HepG2 (cell line): ENCODE measurements at regions not wholly inside any gene's neighbourhood (a gene's known extent, or its start where the extent isn't known, plus 50 kb on each side); places are given as distances from the start of the nearest gene placed in this dataset.

ENCODE experiments used
- ATAC-seq: fragments of 200-7000 bp; cut with Tn5 transposase; 3 replicates; pipeline ENCODE4 v1.9.1; 2020; ENCODE audit warnings: mild to moderate bottlenecking, moderate library complexity
- BruUV-seq: library from RNA; stranded (reverse); fragments of 400-500 nt; replicated peaks from 2 replicates; lab custom pipeline; 2021; lab: Mats Ljungman, UMichigan
- CTCF ChIA-PET: fragments of 300-600 bp; formaldehyde crosslinking; extraction: SDS; loops from one replicate; lab custom pipeline; 2021; ENCODE audit warnings: low total read pairs, inconsistent platforms, low intra/inter-chr PET ratio; lab: Yijun Ruan, JAX
- POLR2A ChIA-PET: fragments of 350-600 bp; sonication (Branson Sonifier 250); formaldehyde crosslinking; loops from one replicate; lab custom pipeline; 2020; ENCODE audit warnings: antibody characterized with exemption, inconsistent platforms; lab: Yijun Ruan, JAX
- DNase-seq: peaks from one replicate; pipeline ENCODE4 v3.0.0-alpha.2; 2015; ENCODE audit warnings: low spot score
- FAIRE-seq: peaks from 3 replicates; lab custom pipeline; 2011; peaks lifted over from hg19 to GRCh38; lab: Jason Lieb, UNC
- H2AFZ ChIP-seq: one replicate; pipeline ENCODE4 v1.6.1; 2011; ENCODE audit warnings: low read length, inconsistent platforms
- H3K27ac ChIP-seq: fragments of 300-600 bp; 3 replicates; pipeline ENCODE4 v1.8.0; 2011; ENCODE audit warnings: mixed run types, mild to moderate bottlenecking, mixed read lengths, low read length, inconsistent platforms; ENCODE audit not compliant: insufficient read depth; ENCODE audit errors: extremely low read length
- H3K27me3 ChIP-seq, 2 experiments: fragments of 200-600 bp in 1 of 2; 2 replicates in 1 of 2; 3 replicates in 1 of 2; pipeline versions ENCODE4 v1.6.0 to v1.8.0; 2011; ENCODE audit warnings: low read length in 2 of 2, mild to moderate bottlenecking in 2 of 2, moderate library complexity in 2 of 2, inconsistent platforms in 1 of 2; ENCODE audit not compliant: insufficient read depth in 2 of 2, control insufficient read depth in 1 of 2
- H3K36me3 ChIP-seq, 2 experiments: fragments of 200-600 bp in 1 of 2; replicated peaks in 1 of 2; 2 replicates in 1 of 2; 3 replicates in 1 of 2; pipeline versions ENCODE4 v1.5.1 to v1.8.0; 2011; ENCODE audit warnings: low read length in 2 of 2, inconsistent platforms in 1 of 2; ENCODE audit not compliant: insufficient read depth in 2 of 2, control insufficient read depth in 1 of 2
- H3K4me1 ChIP-seq: 2 replicates; pipeline ENCODE4 v1.5.1; 2012; ENCODE audit warnings: low read length, inconsistent platforms; ENCODE audit not compliant: insufficient read depth
- H3K4me2 ChIP-seq: 2 replicates; pipeline ENCODE4 v1.6.0; 2011; ENCODE audit warnings: low read depth, low read length, inconsistent platforms
- H3K4me3 ChIP-seq, 3 experiments: fragments of 200-600 bp in 1 of 3; sonication (generic), shearing (Covaris generic) in 1 of 3; replicated peaks in 1 of 3; 2 replicates each; pipeline ENCODE4 v1.5.1; 2011 to 2016; ENCODE audit warnings: low read length in 3 of 3, inconsistent platforms in 2 of 3, low read depth in 2 of 3, mild to moderate bottlenecking in 2 of 3, control low read depth in 1 of 3, mixed read lengths in 1 of 3; ENCODE audit not compliant: insufficient read depth in 1 of 3
- H3K79me2 ChIP-seq: one replicate; pipeline ENCODE4 v1.6.1; 2011; ENCODE audit warnings: low read length, inconsistent platforms; ENCODE audit not compliant: insufficient read depth
- H3K9ac ChIP-seq: 2 replicates; pipeline ENCODE4 v1.6.0; 2011; ENCODE audit warnings: mild to moderate bottlenecking, low read depth, low read length, inconsistent platforms; ENCODE audit not compliant: insufficient read depth
- H3K9me3 ChIP-seq: 2 replicates; pipeline ENCODE4 v1.5.1; 2012; ENCODE audit warnings: mild to moderate bottlenecking, low read length
- H4K20me1 ChIP-seq: 2 replicates; pipeline ENCODE4 v1.6.0; 2011; ENCODE audit warnings: inconsistent platforms, mild to moderate bottlenecking, low read length, moderate library complexity; ENCODE audit not compliant: insufficient read depth
- ARID4A ChIP-seq: sonication (generic); formaldehyde crosslinking; IDR thresholded peaks from 2 replicates; pipeline ENCODE4 v1.5.0; 2020; ENCODE audit warnings: mild to moderate bottlenecking, missing genetic modification reagents, borderline replicate concordance
- CC2D1A ChIP-seq: sonication (generic); formaldehyde crosslinking; IDR thresholded peaks from 2 replicates; pipeline ENCODE4 v1.8.1; 2023; ENCODE audit warnings: mild to moderate bottlenecking, missing genetic modification reagents
- GATAD1 ChIP-seq: IDR thresholded peaks from 2 replicates; pipeline ENCODE4 v1.6.1; 2016; ENCODE audit warnings: missing genetic modification reagents, missing compliant biosample characterization
- HOXA7 ChIP-seq: sonication (generic); formaldehyde crosslinking; IDR thresholded peaks from 2 replicates; pipeline ENCODE4 v1.8.1; 2022; ENCODE audit warnings: mild to moderate bottlenecking, missing genetic modification reagents, moderate library complexity
- IRF2 ChIP-seq: IDR thresholded peaks from 2 replicates; pipeline ENCODE4 v1.6.1; 2018; ENCODE audit warnings: missing genetic modification reagents, missing compliant biosample characterization
- LRRFIP1 ChIP-seq: sonication (generic); formaldehyde crosslinking; conservative IDR thresholded peaks from 2 replicates; pipeline ENCODE4 v1.4.0; 2020; ENCODE audit warnings: missing genetic modification reagents
- PAX8 ChIP-seq: sonication (generic); formaldehyde crosslinking; IDR thresholded peaks from 2 replicates; pipeline ENCODE4 v1.8.0; 2022; ENCODE audit warnings: mild to moderate bottlenecking, missing genetic modification reagents, borderline replicate concordance
- RCOR2 ChIP-seq: IDR thresholded peaks from 2 replicates; pipeline ENCODE4 v1.6.1; 2016; ENCODE audit warnings: missing biosample characterization, missing genetic modification reagents
- TCF7L2 ChIP-seq: IDR thresholded peaks from 2 replicates; pipeline ENCODE4 v1.6.1; 2011; ENCODE audit warnings: mild to moderate bottlenecking, low read depth, low read length, moderate library complexity
- TRAFD1 ChIP-seq: sonication (generic); formaldehyde crosslinking; IDR thresholded peaks from 2 replicates; pipeline ENCODE4 v1.5.1; 2020; ENCODE audit warnings: missing genetic modification reagents, mild to moderate bottlenecking, borderline replicate concordance
- ZBTB37 ChIP-seq: sonication (generic); formaldehyde crosslinking; IDR thresholded peaks from 2 replicates; pipeline ENCODE4 v1.4.0; 2020; ENCODE audit warnings: mild to moderate bottlenecking, missing genetic modification reagents
- ZBTB7B ChIP-seq: sonication (generic); formaldehyde crosslinking; IDR thresholded peaks from 2 replicates; pipeline ENCODE4 v1.4.0; 2020; ENCODE audit warnings: missing genetic modification reagents
- ZNF432 ChIP-seq: sonication (generic); formaldehyde crosslinking; IDR thresholded peaks from 2 replicates; pipeline ENCODE4 v1.5.0; 2020; ENCODE audit warnings: missing genetic modification reagents, mild to moderate bottlenecking, borderline replicate concordance
- ZNF576 ChIP-seq: sonication (generic); formaldehyde crosslinking; IDR thresholded peaks from 2 replicates; pipeline ENCODE4 v1.4.0; 2020; ENCODE audit warnings: mild to moderate bottlenecking, missing genetic modification reagents
- ZNF83 ChIP-seq: sonication (generic); formaldehyde crosslinking; IDR thresholded peaks from 2 replicates; pipeline ENCODE4 v1.4.0; 2020; ENCODE audit warnings: missing genetic modification reagents, mild to moderate bottlenecking, borderline replicate concordance
- ZNF883 ChIP-seq: sonication (generic); formaldehyde crosslinking; IDR thresholded peaks from 2 replicates; pipeline ENCODE4 v1.5.1; 2020; ENCODE audit warnings: mild to moderate bottlenecking, missing genetic modification reagents; ENCODE audit errors: not compliant biosample characterization
- WGBS: methylation state at CpG from one replicate; pipeline ENCODE4 v1.1.6; 2017; ENCODE audit warnings: low lambda C conversion rate; 5-methylcytosine and 5-hydroxymethylcytosine counted together
- in situ Hi-C: cut with HindIII; loops from 2 replicates; pipeline ENCODE4 v1.10.0; 2017; ENCODE audit warnings: low pct_unique_long_range_greater_than_20kb; ENCODE audit not compliant: extremely low pct_ligation_motif_present
- intact Hi-C: fragments of 100-400 bp; cut with micrococcal nuclease; formaldehyde crosslinking; loops from one replicate; pipeline ENCODE4 v1.10.0; 2022; ENCODE audit not compliant: unreplicated experiment

GRCh38 chr1:173257805-173258204 lies 50.7 kb upstream of the TNFSF4 start:
- WGBS = 19% methylated on average over 2 of the region's 2 CpGs
- Histone ChIP-seq H2AFZ (no peak overlapping the region), H3K4me1 (no peaks in the 10 kb centered on the region), H3K27ac (no peak overlapping the region), H3K9me3 (peaks cover 6% of the 10 kb centered on the region; the same call in 1 of the 2 replicates), H3K4me2 (no peak overlapping the region), H3K36me3 (no peaks in the 10 kb centered on the region), H4K20me1 (no peaks in the 10 kb centered on the region), H3K79me2 (no peaks in the 10 kb centered on the region), H3K9ac (no peak overlapping the region), H3K4me3 (no peak overlapping the region), H3K27me3 (no peaks in the 10 kb centered on the region)
- CTCF ChIA-PET = no interaction called here
- intact Hi-C loops = no loop called here
- FAIRE-seq (no peak), ATAC-seq (no peak), DNase-seq (no peak)
- in situ Hi-C loops = no loop called here
- no TSS peak for BruUV-seq
- POLR2A ChIA-PET = no interaction called here
- TF ChIP-seq HOXA7 (no peak), ZNF83 (CRISPR knock-in tag) (no peak), CC2D1A (CRISPR knock-in tag) (no peak), ZNF883 (CRISPR knock-in tag) (no peak), IRF2 (CRISPR knock-in tag) (no peak), PAX8 (CRISPR knock-in tag) (no peak), ZBTB7B (CRISPR knock-in tag) (no peak), ARID4A (CRISPR knock-in tag) (no peak), ZNF576 (CRISPR knock-in tag) (no peak), GATAD1 (no peak), TCF7L2 (no peak), TRAFD1 (CRISPR knock-in tag) (no peak), ZBTB37 (no peak), LRRFIP1 (no peak), ZNF432 (CRISPR knock-in tag) (no peak), RCOR2 (no peak)
